Gastroesophageal sphincter (tissue), 4 donors: ENCODE measurements at regions not wholly inside any gene's neighbourhood (a gene's known extent, or its start where the extent isn't known, plus 50 kb on each side); places are given as distances from the start of the nearest gene placed in this dataset.
A peak's percentile ranks its signal among the peaks of the same experiment; 100 is the strongest.
"Not testable (repeated sequence)": the region's sequence is repeated elsewhere in the genome, so short reads cannot be mapped to it uniquely, and the experiment has no call there.

Experiments
- ATAC-seq: fragments of 150-250 bp; one replicate; pipeline ENCODE4 v1.9.1; 2016; ENCODE audit warnings: mild to moderate bottlenecking, moderate library complexity
- H3K27ac ChIP-seq, 4 donors: fragments of 200-600 bp; sonication (generic) in 3 of 4; 1 replicate in 3 of 4; 2 replicates in 1 of 4; pipeline ENCODE4 v1.5.1; 2016 to 2019
- H3K27me3 ChIP-seq: fragments of 200-600 bp; sonication (generic); one replicate; pipeline ENCODE4 v1.5.1; 2019
- H3K36me3 ChIP-seq, 2 donors: fragments of 200-600 bp; sonication (generic); one replicate each; pipeline ENCODE4 v1.5.1; 2019; ENCODE audit warnings: control low read depth in 1 of 2
- H3K4me1 ChIP-seq, 3 donors: fragments of 200-600 bp; sonication (generic); 1 replicate in 2 of 3; 2 replicates in 1 of 3; pipeline ENCODE4 v1.5.1; 2016 to 2019; ENCODE audit warnings: control low read depth in 2 of 3
- H3K4me3 ChIP-seq, 2 donors: fragments of 200-600 bp; sonication (generic); one replicate each; pipeline ENCODE4 v1.5.1; 2019; ENCODE audit warnings: mild to moderate bottlenecking in 1 of 2, moderate library complexity in 1 of 2
- H3K9me3 ChIP-seq, 3 donors: fragments of 200-600 bp; sonication (generic); one replicate each; pipeline ENCODE4 v1.5.1; 2017 to 2019; ENCODE audit warnings: control low read depth in 2 of 3
- CTCF ChIP-seq, 4 experiments: fragments of 200-600 bp in 2 of 4; fragments of 450-650 bp in 2 of 4; sonication (generic) in 1 of 4; IDR thresholded peaks; one replicate each; pipeline ENCODE4 v1.5.1; 2017 to 2019; ENCODE audit warnings: antibody characterized with exemption in 4 of 4, mild to moderate bottlenecking in 2 of 4, moderate library complexity in 2 of 4
- EP300 ChIP-seq: sonication (generic); formaldehyde crosslinking; IDR thresholded peaks from one replicate; pipeline ENCODE4 v1.6.1; 2017; ENCODE audit warnings: antibody characterized with exemption, mild to moderate bottlenecking
- POLR2A ChIP-seq, 2 donors: fragments of 450-650 bp; IDR thresholded peaks; one replicate each; pipeline ENCODE4 v1.6.1; 2017; ENCODE audit warnings: antibody characterized with exemption in 2 of 2, mild to moderate bottlenecking in 2 of 2, moderate library complexity in 1 of 2
- POLR2AphosphoS5 ChIP-seq: sonication (generic); formaldehyde crosslinking; IDR thresholded peaks from one replicate; pipeline ENCODE4 v1.6.1; 2017; ENCODE audit warnings: antibody characterized with exemption
- WGBS, 2 donors: methylation state at CpG; one replicate each; pipeline ENCODE4 v1.1.5; 2018; ENCODE audit warnings: low coverage in 1 of 2; 5-methylcytosine and 5-hydroxymethylcytosine counted together

GRCh38 chr10:32217216-32217615 is 129.7 kb downstream of the EPC1 start:
- no peaks in the 10 kb centered on the region for H3K27me3 ChIP-seq
- TF ChIP-seq EP300 (no peak), POLR2AphosphoS5 (no peak), POLR2A (IDR thresholded peaks at IDR 0.05) (no peak), CTCF (IDR thresholded peaks at IDR 0.05) (no peak)
- WGBS, 2 donors, result 63 to 78% methylated on average over 1 of the region's 1 CpG
- no peak overlapping the region for H3K27ac ChIP-seq
- no peaks in the 10 kb centered on the region for H3K4me1 ChIP-seq
- H3K9me3 ChIP-seq, result peaks cover 0 to 18% (median 0%) of the 10 kb centered on the region in 3 donors
- no peaks in the 10 kb centered on the region for H3K36me3 ChIP-seq
- no peak overlapping the region for H3K4me3 ChIP-seq
- no peak for ATAC-seq

GRCh38 chr10:32213838-32214237 is 133.1 kb downstream of the EPC1 start:
- 37 to 60% methylated on average over 3 to 4 of the region's 4 CpGs for WGBS, 2 donors
- ATAC-seq, result not testable (repeated sequence)

GRCh38 chr10:32211046-32211363 is 136.0 kb downstream of the EPC1 start:
- H3K36me3 ChIP-seq, result no peaks in the 10 kb centered on the region
- no peak overlapping the region for H3K4me3 ChIP-seq
- H3K27me3 ChIP-seq, result no peaks in the 10 kb centered on the region
- no peaks in the 10 kb centered on the region for H3K4me1 ChIP-seq
- WGBS, 2 donors, result 55 to 73% methylated on average over 2 to 3 of the region's 3 CpGs
- H3K9me3 ChIP-seq, result no peaks in the 10 kb centered on the region
- TF ChIP-seq POLR2A (IDR thresholded peaks at IDR 0.05), result no peak
- TF ChIP-seq CTCF (IDR thresholded peaks at IDR 0.05), result no peak
- no peak for TF ChIP-seq POLR2AphosphoS5
- no peak for TF ChIP-seq EP300
- ATAC-seq, result no peak
- no peak overlapping the region for H3K27ac ChIP-seq

More at GRCh38 chr10:32213838-32214237, 133.1 kb downstream of the EPC1 start:
- H3K4me1 ChIP-seq, H3K4me3 ChIP-seq, H3K36me3 ChIP-seq, H3K9me3 ChIP-seq, H3K27me3 ChIP-seq, H3K27ac ChIP-seq: not testable (repeated sequence)

GRCh38 chr10:32210306-32211045 is 136.5 kb downstream of the EPC1 start:
- TF ChIP-seq POLR2AphosphoS5 (no peak), EP300 (no peak), CTCF (IDR thresholded peaks at IDR 0.05) (peak in 3 of 4 experiments; percentile 35 to 56 (median 37))
- Histone ChIP-seq H3K4me1 (no peaks in the 10 kb centered on the region), H3K9me3 (no peaks in the 10 kb centered on the region), H3K27ac (no peak overlapping the region), H3K4me3 (no peak overlapping the region), H3K27me3 (no peaks in the 10 kb centered on the region), H3K36me3 (no peaks in the 10 kb centered on the region)
- ATAC-seq, result no peak
- 64 to 73% methylated on average over 11 to 14 of the region's 18 CpGs for WGBS, 2 donors

GRCh38 chr10:32208005-32208404 is 139.0 kb downstream of the EPC1 start:
- not testable (repeated sequence) for H3K36me3 ChIP-seq, H3K27ac ChIP-seq, ATAC-seq, H3K9me3 ChIP-seq, H3K4me3 ChIP-seq, H3K27me3 ChIP-seq, H3K4me1 ChIP-seq
- 81 to 82% methylated on average over 6 of the region's 7 CpGs for WGBS, 2 donors

- Histone ChIP-seq H3K27ac (no peak overlapping the region), H3K36me3 (no peaks in the 10 kb centered on the region), H3K9me3 (no peaks in the 10 kb centered on the region), H3K4me1 (no peaks in the 10 kb centered on the region), H3K4me3 (no peak overlapping the region), H3K27me3 (no peaks in the 10 kb centered on the region)
- 41 to 53% methylated on average over 2 of the region's 2 CpGs for WGBS, 2 donors
- peak in 3 of 4 experiments; percentile 33 to 76 (median 42) for TF ChIP-seq CTCF (IDR thresholded peaks at IDR 0.05)
- no peak for TF ChIP-seq EP300
- no peak for ATAC-seq
These were observed 139.4 kb downstream of the EPC1 start for GRCh38 chr10:32207544-32207943.
